ENCODE measurements at regions not wholly inside any gene's neighbourhood (a gene's known extent, or its start where the extent isn't known, plus 50 kb on each side); places are given as distances from the start of the nearest gene placed in this dataset.

DNA sequence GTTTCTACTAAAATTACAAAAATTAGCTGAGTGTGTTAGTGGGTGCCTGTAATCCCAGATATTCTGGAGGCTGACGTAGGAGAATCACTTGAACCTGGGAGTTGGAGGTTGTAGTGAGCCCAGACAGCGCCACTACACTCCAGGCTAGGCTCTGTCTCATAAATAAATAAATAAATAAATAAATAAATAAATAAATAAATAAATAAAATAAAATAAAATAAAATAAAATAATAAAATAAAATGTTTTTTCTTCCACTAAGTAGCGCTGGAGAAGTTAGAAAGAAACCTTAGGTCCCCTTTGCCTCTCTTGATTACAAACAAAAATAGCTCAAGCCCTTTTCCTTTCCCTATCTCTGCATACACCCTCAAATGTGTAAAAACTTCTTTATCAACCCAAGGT, 525.9 kb downstream of the IPMK start:
- Histone ChIP-seq H3K4me2 (ENCODE audit: control insufficient read depth, insufficient read depth) (no peak overlapping the region), H3K27ac (ENCODE audit: control insufficient read depth, insufficient read depth) (no peak overlapping the region), H3K4me3 (no peak overlapping the region), H3K36me3 (ENCODE audit: control insufficient read depth in 2 of 2, insufficient read depth in 2 of 2, low read length in 1 of 2) (no peaks in the 10 kb centered on the region), H3K27me3 (replicated peaks in 1 of 2; ENCODE audit: control insufficient read depth in 2 of 2, insufficient read depth in 2 of 2, low read length in 1 of 2) (no peaks in the 10 kb centered on the region), H4K20me1 (ENCODE audit: control insufficient read depth, insufficient read depth) (no peaks in the 10 kb centered on the region), H2AFZ (ENCODE audit: control insufficient read depth, low read depth, low read length) (no peak overlapping the region), H3K79me2 (ENCODE audit: control insufficient read depth, insufficient read depth, low read length) (no peaks in the 10 kb centered on the region), H3K9me3 (replicated peaks; ENCODE audit: control insufficient read depth, insufficient read depth, low read length) (no peaks in the 10 kb centered on the region), H3K4me1 (ENCODE audit: control insufficient read depth, insufficient read depth, low read length) (no peaks in the 10 kb centered on the region), H3K9ac (ENCODE audit: control insufficient read depth, insufficient read depth, low read length) (no peak overlapping the region)
- DNase-seq (ENCODE audit: low read depth, low spot score) (no peak), ATAC-seq (no peak), FAIRE-seq (no peak)
- ChIA-PET SMC1A (ENCODE audit: uncharacterized antibody, unreplicated experiment) (no interaction called here), POLR2A (no interaction called here), RAD21 (ENCODE audit: unreplicated experiment) (no interaction called here), CTCF (interaction anchor here (1.3 kb wide), 1 partner anchor 9 kb away, joined by 3 read pairs; no protein-coding TSS in a partner anchor)
- in situ Hi-C loops (cut with MboI): no loop called here
- intact Hi-C loops (cut with micrococcal nuclease; ENCODE audit: unreplicated experiment): no loop called here
- no TSS peak for BruUV-seq (replicated peaks)
- WGBS (ENCODE audit: insufficient coverage, insufficient replicate concordance, low lambda C conversion rate, missing lambda C conversion rate): 6% methylated on average over 3 of the region's 3 CpGs
- TF ChIP-seq KLF5 (IDR thresholded peaks at IDR 0.05; ENCODE audit: partially characterized antibody) (no peak), BMI1 (IDR thresholded peaks at IDR 0.05; ENCODE audit: borderline replicate concordance) (no peak), PAX5 (IDR thresholded peaks at IDR 0.05; ENCODE audit: borderline replicate concordance, low read depth, low read length) (no peak), MYC (IDR thresholded peaks at IDR 0.05; ENCODE audit: insufficient read depth, insufficient read length, insufficient replicate concordance, low read length, severe bottlenecking) (no peak), ZBED1 (IDR thresholded peaks at IDR 0.05; ENCODE audit: borderline replicate concordance) (no peak), NBN (IDR thresholded peaks at IDR 0.05) (no peak), ASH2L (IDR thresholded peaks at IDR 0.05; ENCODE audit: borderline replicate concordance, low read depth) (no peak), ZNF622 (IDR thresholded peaks at IDR 0.05) (no peak), RB1 (IDR thresholded peaks at IDR 0.05; ENCODE audit: borderline replicate concordance) (no peak), HDAC2 (IDR thresholded peaks at IDR 0.05) (no peak)
- TF ChIP-seq, protein P1, sequence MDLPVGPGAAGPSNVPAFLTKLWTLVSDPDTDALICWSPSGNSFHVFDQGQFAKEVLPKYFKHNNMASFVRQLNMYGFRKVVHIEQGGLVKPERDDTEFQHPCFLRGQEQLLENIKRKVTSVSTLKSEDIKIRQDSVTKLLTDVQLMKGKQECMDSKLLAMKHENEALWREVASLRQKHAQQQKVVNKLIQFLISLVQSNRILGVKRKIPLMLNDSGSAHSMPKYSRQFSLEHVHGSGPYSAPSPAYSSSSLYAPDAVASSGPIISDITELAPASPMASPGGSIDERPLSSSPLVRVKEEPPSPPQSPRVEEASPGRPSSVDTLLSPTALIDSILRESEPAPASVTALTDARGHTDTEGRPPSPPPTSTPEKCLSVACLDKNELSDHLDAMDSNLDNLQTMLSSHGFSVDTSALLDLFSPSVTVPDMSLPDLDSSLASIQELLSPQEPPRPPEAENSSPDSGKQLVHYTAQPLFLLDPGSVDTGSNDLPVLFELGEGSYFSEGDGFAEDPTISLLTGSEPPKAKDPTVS (IDR thresholded peaks at IDR 0.05; ENCODE audit: low read depth, low read length): no peak
- TF ChIP-seq, protein P2, sequence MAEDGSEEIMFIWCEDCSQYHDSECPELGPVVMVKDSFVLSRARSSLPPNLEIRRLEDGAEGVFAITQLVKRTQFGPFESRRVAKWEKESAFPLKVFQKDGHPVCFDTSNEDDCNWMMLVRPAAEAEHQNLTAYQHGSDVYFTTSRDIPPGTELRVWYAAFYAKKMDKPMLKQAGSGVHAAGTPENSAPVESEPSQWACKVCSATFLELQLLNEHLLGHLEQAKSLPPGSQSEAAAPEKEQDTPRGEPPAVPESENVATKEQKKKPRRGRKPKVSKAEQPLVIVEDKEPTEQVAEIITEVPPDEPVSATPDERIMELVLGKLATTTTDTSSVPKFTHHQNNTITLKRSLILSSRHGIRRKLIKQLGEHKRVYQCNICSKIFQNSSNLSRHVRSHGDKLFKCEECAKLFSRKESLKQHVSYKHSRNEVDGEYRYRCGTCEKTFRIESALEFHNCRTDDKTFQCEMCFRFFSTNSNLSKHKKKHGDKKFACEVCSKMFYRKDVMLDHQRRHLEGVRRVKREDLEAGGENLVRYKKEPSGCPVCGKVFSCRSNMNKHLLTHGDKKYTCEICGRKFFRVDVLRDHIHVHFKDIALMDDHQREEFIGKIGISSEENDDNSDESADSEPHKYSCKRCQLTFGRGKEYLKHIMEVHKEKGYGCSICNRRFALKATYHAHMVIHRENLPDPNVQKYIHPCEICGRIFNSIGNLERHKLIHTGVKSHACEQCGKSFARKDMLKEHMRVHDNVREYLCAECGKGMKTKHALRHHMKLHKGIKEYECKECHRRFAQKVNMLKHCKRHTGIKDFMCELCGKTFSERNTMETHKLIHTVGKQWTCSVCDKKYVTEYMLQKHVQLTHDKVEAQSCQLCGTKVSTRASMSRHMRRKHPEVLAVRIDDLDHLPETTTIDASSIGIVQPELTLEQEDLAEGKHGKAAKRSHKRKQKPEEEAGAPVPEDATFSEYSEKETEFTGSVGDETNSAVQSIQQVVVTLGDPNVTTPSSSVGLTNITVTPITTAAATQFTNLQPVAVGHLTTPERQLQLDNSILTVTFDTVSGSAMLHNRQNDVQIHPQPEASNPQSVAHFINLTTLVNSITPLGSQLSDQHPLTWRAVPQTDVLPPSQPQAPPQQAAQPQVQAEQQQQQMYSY (CRISPR knock-in tag; IDR thresholded peaks at IDR 0.05): no peak
- TF ChIP-seq, protein P3, sequence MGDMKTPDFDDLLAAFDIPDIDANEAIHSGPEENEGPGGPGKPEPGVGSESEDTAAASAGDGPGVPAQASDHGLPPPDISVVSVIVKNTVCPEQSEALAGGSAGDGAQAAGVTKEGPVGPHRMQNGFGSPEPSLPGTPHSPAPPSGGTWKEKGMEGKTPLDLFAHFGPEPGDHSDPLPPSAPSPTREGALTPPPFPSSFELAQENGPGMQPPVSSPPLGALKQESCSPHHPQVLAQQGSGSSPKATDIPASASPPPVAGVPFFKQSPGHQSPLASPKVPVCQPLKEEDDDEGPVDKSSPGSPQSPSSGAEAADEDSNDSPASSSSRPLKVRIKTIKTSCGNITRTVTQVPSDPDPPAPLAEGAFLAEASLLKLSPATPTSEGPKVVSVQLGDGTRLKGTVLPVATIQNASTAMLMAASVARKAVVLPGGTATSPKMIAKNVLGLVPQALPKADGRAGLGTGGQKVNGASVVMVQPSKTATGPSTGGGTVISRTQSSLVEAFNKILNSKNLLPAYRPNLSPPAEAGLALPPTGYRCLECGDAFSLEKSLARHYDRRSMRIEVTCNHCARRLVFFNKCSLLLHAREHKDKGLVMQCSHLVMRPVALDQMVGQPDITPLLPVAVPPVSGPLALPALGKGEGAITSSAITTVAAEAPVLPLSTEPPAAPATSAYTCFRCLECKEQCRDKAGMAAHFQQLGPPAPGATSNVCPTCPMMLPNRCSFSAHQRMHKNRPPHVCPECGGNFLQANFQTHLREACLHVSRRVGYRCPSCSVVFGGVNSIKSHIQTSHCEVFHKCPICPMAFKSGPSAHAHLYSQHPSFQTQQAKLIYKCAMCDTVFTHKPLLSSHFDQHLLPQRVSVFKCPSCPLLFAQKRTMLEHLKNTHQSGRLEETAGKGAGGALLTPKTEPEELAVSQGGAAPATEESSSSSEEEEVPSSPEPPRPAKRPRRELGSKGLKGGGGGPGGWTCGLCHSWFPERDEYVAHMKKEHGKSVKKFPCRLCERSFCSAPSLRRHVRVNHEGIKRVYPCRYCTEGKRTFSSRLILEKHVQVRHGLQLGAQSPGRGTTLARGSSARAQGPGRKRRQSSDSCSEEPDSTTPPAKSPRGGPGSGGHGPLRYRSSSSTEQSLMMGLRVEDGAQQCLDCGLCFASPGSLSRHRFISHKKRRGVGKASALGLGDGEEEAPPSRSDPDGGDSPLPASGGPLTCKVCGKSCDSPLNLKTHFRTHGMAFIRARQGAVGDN (IDR thresholded peaks at IDR 0.05): no peak
- TF ChIP-seq, protein P4, sequence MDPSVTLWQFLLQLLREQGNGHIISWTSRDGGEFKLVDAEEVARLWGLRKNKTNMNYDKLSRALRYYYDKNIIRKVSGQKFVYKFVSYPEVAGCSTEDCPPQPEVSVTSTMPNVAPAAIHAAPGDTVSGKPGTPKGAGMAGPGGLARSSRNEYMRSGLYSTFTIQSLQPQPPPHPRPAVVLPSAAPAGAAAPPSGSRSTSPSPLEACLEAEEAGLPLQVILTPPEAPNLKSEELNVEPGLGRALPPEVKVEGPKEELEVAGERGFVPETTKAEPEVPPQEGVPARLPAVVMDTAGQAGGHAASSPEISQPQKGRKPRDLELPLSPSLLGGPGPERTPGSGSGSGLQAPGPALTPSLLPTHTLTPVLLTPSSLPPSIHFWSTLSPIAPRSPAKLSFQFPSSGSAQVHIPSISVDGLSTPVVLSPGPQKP (IDR thresholded peaks at IDR 0.05; ENCODE audit: low read depth, low read length): no peak

All from GM12878 (cell line).